IMR-90 (cell line): ENCODE measurements at regions not wholly inside any gene's neighbourhood (a gene's known extent, or its start where the extent isn't known, plus 50 kb on each side); places are given as distances from the start of the nearest gene placed in this dataset.

Source experiments
- ATAC-seq: fragments of 200-7000 bp; cut with Tn5 transposase; 2 replicates; pipeline ENCODE4 v1.9.1; 2020; ENCODE audit warnings: low read depth, mild to moderate bottlenecking, moderate library complexity
- BruUV-seq: library from RNA; stranded (reverse); fragments of 400-500 nt; replicated peaks from 2 replicates; lab custom pipeline; 2021; lab: Mats Ljungman, UMichigan
- CTCF ChIA-PET: fragments of 300-600 bp; formaldehyde crosslinking; extraction: SDS; loops from one replicate; lab custom pipeline; 2021; ENCODE audit warnings: antibody characterized with exemption; lab: Yijun Ruan, JAX
- POLR2A ChIA-PET: fragments of 300-600 bp; sonication (Branson Sonifier 250); formaldehyde crosslinking; loops from one replicate; lab custom pipeline; 2022; ENCODE audit warnings: antibody characterized with exemption; ENCODE audit not compliant: unreplicated experiment; lab: Charles Lee
- DNase-seq: peaks from one replicate; pipeline ENCODE4 v3.0.0; 2013
- H2AFZ ChIP-seq: replicated peaks from 2 replicates; pipeline ENCODE3; 2013; ENCODE audit warnings: low read length, mild to moderate bottlenecking; ENCODE audit not compliant: poor library complexity
- H2AK5ac ChIP-seq: 2 replicates; pipeline ENCODE4 v1.6.1; 2013; ENCODE audit warnings: low read depth, low read length, inconsistent platforms
- H2AK9ac ChIP-seq: replicated peaks from 2 replicates; pipeline ENCODE3; 2013; ENCODE audit warnings: mild to moderate bottlenecking, low read depth, low read length, moderate library complexity; ENCODE audit not compliant: poor library complexity
- H2BK120ac ChIP-seq: 2 replicates; pipeline ENCODE4 v1.6.1; 2013; ENCODE audit warnings: low read depth, low read length, inconsistent platforms
- H2BK15ac ChIP-seq: 3 replicates; pipeline ENCODE4 v1.6.1; 2013; ENCODE audit warnings: low read depth, low read length, inconsistent platforms
- H2BK20ac ChIP-seq: 2 replicates; pipeline ENCODE4 v1.6.1; 2013; ENCODE audit warnings: low read depth, mild to moderate bottlenecking, inconsistent platforms, low read length, moderate library complexity
- H2BK5ac ChIP-seq: 2 replicates; pipeline ENCODE4 v1.6.1; 2013; ENCODE audit warnings: mild to moderate bottlenecking, low read depth, low read length, inconsistent platforms; ENCODE audit not compliant: poor library complexity, severe bottlenecking
- H3K14ac ChIP-seq: replicated peaks from 2 replicates; pipeline ENCODE4 v1.6.1; 2013; ENCODE audit warnings: low read depth, low read length, inconsistent platforms
- H3K18ac ChIP-seq: 2 replicates; pipeline ENCODE4 v1.6.1; 2013; ENCODE audit warnings: low read depth, low read length, control low read depth
- H3K23ac ChIP-seq: 2 replicates; pipeline ENCODE4 v1.6.1; 2013; ENCODE audit warnings: low read depth, low read length, inconsistent platforms
- H3K27ac ChIP-seq: 2 replicates; pipeline ENCODE4 v1.5.1; 2013; ENCODE audit warnings: mild to moderate bottlenecking, control low read depth, low read length; ENCODE audit not compliant: insufficient read depth
- H3K27me3 ChIP-seq: 2 replicates; pipeline ENCODE4 v1.6.1; 2013; ENCODE audit warnings: low read length; ENCODE audit not compliant: control insufficient read depth, insufficient read depth
- H3K36me3 ChIP-seq: 2 replicates; pipeline ENCODE4 v1.6.1; 2013; ENCODE audit warnings: low read length, mixed read lengths; ENCODE audit not compliant: control insufficient read depth, insufficient read depth
- H3K4ac ChIP-seq: 2 replicates; pipeline ENCODE4 v1.6.1; 2013; ENCODE audit warnings: low read depth, low read length, inconsistent platforms
- H3K4me1 ChIP-seq: 2 replicates; pipeline ENCODE4 v1.6.1; 2013; ENCODE audit warnings: low read length, mixed read lengths; ENCODE audit not compliant: control insufficient read depth, insufficient read depth
- H3K4me2 ChIP-seq: 2 replicates; pipeline ENCODE4 v1.6.1; 2013; ENCODE audit warnings: low read depth, mild to moderate bottlenecking, control low read depth, low read length, moderate library complexity
- H3K4me3 ChIP-seq: 2 replicates; pipeline ENCODE4 v1.5.1; 2013; ENCODE audit warnings: low read depth, mild to moderate bottlenecking, control low read depth, low read length, moderate library complexity; ENCODE audit not compliant: insufficient read depth
- H3K56ac ChIP-seq: 2 replicates; pipeline ENCODE4 v1.6.1; 2013; ENCODE audit warnings: low read length, inconsistent platforms; ENCODE audit not compliant: insufficient read depth; ENCODE audit errors: extremely low read depth
- H3K79me1 ChIP-seq, 2 experiments: 2 replicates each; pipeline ENCODE4 v1.6.1; 2013; ENCODE audit warnings: low read length in 2 of 2, inconsistent platforms in 1 of 2, low read depth in 1 of 2
- H3K9ac ChIP-seq: 2 replicates; pipeline ENCODE4 v1.6.1; 2013; ENCODE audit warnings: low read depth, low read length, control low read depth
- H3K9me1 ChIP-seq: 2 replicates; pipeline ENCODE4 v1.6.1; 2013; ENCODE audit warnings: low read length, inconsistent platforms; ENCODE audit not compliant: insufficient read depth
- H3K9me3 ChIP-seq: 2 replicates; pipeline ENCODE4 v1.6.1; 2013; ENCODE audit warnings: low read length; ENCODE audit not compliant: control insufficient read depth, insufficient read depth
- H4K20me1 ChIP-seq: 2 replicates; pipeline ENCODE4 v1.6.1; 2013; ENCODE audit warnings: low read length, inconsistent platforms; ENCODE audit not compliant: insufficient read depth
- H4K5ac ChIP-seq: 2 replicates; pipeline ENCODE4 v1.6.1; 2013; ENCODE audit warnings: mild to moderate bottlenecking, low read depth, low read length, control low read depth
- H4K8ac ChIP-seq, 2 experiments: 2 replicates each; pipeline ENCODE4 v1.6.1; 2013; ENCODE audit warnings: low read depth in 2 of 2, low read length in 2 of 2, control low read depth in 1 of 2, inconsistent platforms in 1 of 2
- H4K91ac ChIP-seq: 2 replicates; pipeline ENCODE4 v1.6.1; 2013; ENCODE audit warnings: low read depth, low read length, inconsistent platforms; ENCODE audit not compliant: insufficient read depth
- BHLHE40 ChIP-seq: fragments of 150-350 bp; IDR thresholded peaks from 2 replicates; pipeline ENCODE4 v1.6.1; 2016; ENCODE audit warnings: mild to moderate bottlenecking, low read depth, low read length
- CEBPB ChIP-seq: IDR thresholded peaks from 2 replicates; pipeline ENCODE4 v1.6.1; 2012; ENCODE audit warnings: low read depth, low read length, improper control_type of control experiment
- CHD1 ChIP-seq: IDR thresholded peaks from 2 replicates; pipeline ENCODE4 v1.6.1; 2012; ENCODE audit warnings: low read depth, low read length, improper control_type of control experiment
- FOS ChIP-seq: fragments of 150-350 bp; IDR thresholded peaks from 2 replicates; pipeline ENCODE4 v1.6.1; 2016; ENCODE audit warnings: low read depth, low read length
- MAFK ChIP-seq: IDR thresholded peaks from 2 replicates; pipeline ENCODE4 v1.6.1; 2012; ENCODE audit warnings: low read depth, low read length, improper control_type of control experiment
- MAZ ChIP-seq: IDR thresholded peaks from 2 replicates; pipeline ENCODE4 v1.6.1; 2012; ENCODE audit warnings: low read depth, mild to moderate bottlenecking, low read length, improper control_type of control experiment, moderate library complexity, borderline replicate concordance
- MXI1 ChIP-seq: IDR thresholded peaks from 2 replicates; pipeline ENCODE4 v1.6.1; 2012; ENCODE audit warnings: low read depth, mild to moderate bottlenecking, low read length, moderate library complexity, borderline replicate concordance
- NFE2L2 ChIP-seq: fragments of 150-350 bp; IDR thresholded peaks from 2 replicates; pipeline ENCODE4 v1.6.1; 2016; ENCODE audit warnings: low read depth, mild to moderate bottlenecking, low read length
- POLR2A ChIP-seq: IDR thresholded peaks from 2 replicates; pipeline ENCODE4 v1.6.1; 2012; ENCODE audit warnings: mild to moderate bottlenecking, low read depth, low read length
- RAD21 ChIP-seq: IDR thresholded peaks from 2 replicates; pipeline ENCODE4 v1.6.1; 2012; ENCODE audit warnings: low read length, improper control_type of control experiment
- RCOR1 ChIP-seq: IDR thresholded peaks from 2 replicates; pipeline ENCODE4 v1.6.1; 2012; ENCODE audit warnings: mild to moderate bottlenecking, low read length, improper control_type of control experiment; ENCODE audit not compliant: insufficient replicate concordance
- RFX5 ChIP-seq: IDR thresholded peaks from 2 replicates; pipeline ENCODE4 v1.8.0; 2012; ENCODE audit warnings: low read depth, mild to moderate bottlenecking, low read length, moderate library complexity
- SMC3 ChIP-seq: fragments of 150-350 bp; IDR thresholded peaks from 2 replicates; pipeline ENCODE4 v1.6.1; 2016; ENCODE audit warnings: low read depth, mild to moderate bottlenecking, antibody characterized with exemption, low read length, moderate library complexity
- dilution Hi-C: fragments of 300-500 bp; cut with HindIII; formaldehyde crosslinking; loops from one replicate; pipeline ENCODE4 v1.14.3; 2018; ENCODE audit warnings: low sequenced_read_pairs; ENCODE audit not compliant: unreplicated experiment
- in situ Hi-C: fragments of 300-500 bp; cut with MboI; formaldehyde crosslinking; loops from 3 replicates; pipeline ENCODE4 v1.14.3; 2019; ENCODE audit warnings: low sequenced_read_pairs, inconsistent platforms, mixed read lengths
- intact Hi-C: fragments of 100-400 bp; cut with micrococcal nuclease; formaldehyde crosslinking; loops from 2 replicates; pipeline ENCODE4 v1.10.0; 2022
- TF ChIP-seq, protein P1 (sequence below): fragments of 150-350 bp; IDR thresholded peaks from 2 replicates; pipeline ENCODE4 v1.6.1; 2017; ENCODE audit warnings: mild to moderate bottlenecking, antibody characterized with exemption, low read length, low read depth
- TF ChIP-seq, protein P2 (sequence below): conservative IDR thresholded peaks from 2 replicates; pipeline ENCODE4 v1.5.1; 2012; ENCODE audit warnings: mild to moderate bottlenecking, low read depth, low read length, improper control_type of control experiment
- TF ChIP-seq, protein P3 (sequence below): fragments of 150-350 bp; IDR thresholded peaks from 2 replicates; pipeline ENCODE4 v1.6.1; 2016; ENCODE audit warnings: low read depth, mild to moderate bottlenecking, low read length, moderate library complexity, borderline replicate concordance

DNA sequence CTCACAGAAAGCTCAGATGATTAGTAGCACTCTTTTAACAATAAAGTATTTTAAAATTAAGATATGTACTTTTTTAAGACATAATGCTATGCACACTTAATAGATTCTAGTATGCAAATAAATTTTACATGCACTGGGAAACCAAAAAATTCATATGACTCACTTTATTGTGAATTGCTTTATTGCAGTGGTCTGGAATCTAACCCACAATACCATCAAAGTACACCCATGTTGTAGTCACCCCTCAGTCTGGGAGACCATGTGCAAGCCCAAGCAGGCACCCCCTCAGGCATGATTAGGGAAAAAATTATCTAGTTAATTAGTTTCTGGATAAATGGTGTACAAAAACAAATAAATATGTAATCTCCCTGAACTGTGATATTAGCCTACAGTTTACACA, 649.0 kb upstream of the HS6ST1 start:
- in situ Hi-C loops: no loop called here
- intact Hi-C loops: no loop called here
- CTCF ChIA-PET: no interaction called here

More for the DNA sequence above, 649.0 kb upstream of the HS6ST1 start:
- Histone ChIP-seq H3K79me1 (no peaks in the 10 kb centered on the region), H3K9ac (no peak overlapping the region), H3K9me1 (no peaks in the 10 kb centered on the region), H4K91ac (no peak overlapping the region), H4K20me1 (no peaks in the 10 kb centered on the region), H3K56ac (no peak overlapping the region), H2BK120ac (no peak overlapping the region), H3K4me2 (no peak overlapping the region), H2BK5ac (no peak overlapping the region), H4K5ac (no peak overlapping the region), H3K4me1 (no peaks in the 10 kb centered on the region), H3K27me3 (no peaks in the 10 kb centered on the region), H3K9me3 (0 out of 2 replicates have a peak, but pooled peaks cover 2% of the 10 kb centered on the region), H3K23ac (no peak overlapping the region), H2AFZ (no peak overlapping the region), H2AK9ac (no peak overlapping the region), H2AK5ac (no peak overlapping the region), H3K18ac (no peak overlapping the region), H2BK15ac (no peak overlapping the region), H3K14ac (no peak overlapping the region), H3K36me3 (no peaks in the 10 kb centered on the region), H4K8ac (no peak overlapping the region), H3K4ac (no peak overlapping the region), H3K27ac (no peak overlapping the region), H3K4me3 (no peak overlapping the region), H2BK20ac (no peak overlapping the region)
- DNase-seq: no peak
- no TSS peak for BruUV-seq
- dilution Hi-C loops: no loop called here
- TF ChIP-seq FOS: no peak
- TF ChIP-seq, protein P1, sequence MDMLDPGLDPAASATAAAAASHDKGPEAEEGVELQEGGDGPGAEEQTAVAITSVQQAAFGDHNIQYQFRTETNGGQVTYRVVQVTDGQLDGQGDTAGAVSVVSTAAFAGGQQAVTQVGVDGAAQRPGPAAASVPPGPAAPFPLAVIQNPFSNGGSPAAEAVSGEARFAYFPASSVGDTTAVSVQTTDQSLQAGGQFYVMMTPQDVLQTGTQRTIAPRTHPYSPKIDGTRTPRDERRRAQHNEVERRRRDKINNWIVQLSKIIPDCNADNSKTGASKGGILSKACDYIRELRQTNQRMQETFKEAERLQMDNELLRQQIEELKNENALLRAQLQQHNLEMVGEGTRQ: no peak
- no peak for TF ChIP-seq POLR2A
- TF ChIP-seq MAZ: no peak
- no peak for TF ChIP-seq NFE2L2
- TF ChIP-seq, protein P2, sequence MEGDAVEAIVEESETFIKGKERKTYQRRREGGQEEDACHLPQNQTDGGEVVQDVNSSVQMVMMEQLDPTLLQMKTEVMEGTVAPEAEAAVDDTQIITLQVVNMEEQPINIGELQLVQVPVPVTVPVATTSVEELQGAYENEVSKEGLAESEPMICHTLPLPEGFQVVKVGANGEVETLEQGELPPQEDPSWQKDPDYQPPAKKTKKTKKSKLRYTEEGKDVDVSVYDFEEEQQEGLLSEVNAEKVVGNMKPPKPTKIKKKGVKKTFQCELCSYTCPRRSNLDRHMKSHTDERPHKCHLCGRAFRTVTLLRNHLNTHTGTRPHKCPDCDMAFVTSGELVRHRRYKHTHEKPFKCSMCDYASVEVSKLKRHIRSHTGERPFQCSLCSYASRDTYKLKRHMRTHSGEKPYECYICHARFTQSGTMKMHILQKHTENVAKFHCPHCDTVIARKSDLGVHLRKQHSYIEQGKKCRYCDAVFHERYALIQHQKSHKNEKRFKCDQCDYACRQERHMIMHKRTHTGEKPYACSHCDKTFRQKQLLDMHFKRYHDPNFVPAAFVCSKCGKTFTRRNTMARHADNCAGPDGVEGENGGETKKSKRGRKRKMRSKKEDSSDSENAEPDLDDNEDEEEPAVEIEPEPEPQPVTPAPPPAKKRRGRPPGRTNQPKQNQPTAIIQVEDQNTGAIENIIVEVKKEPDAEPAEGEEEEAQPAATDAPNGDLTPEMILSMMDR: no peak
- no peak for TF ChIP-seq BHLHE40
- TF ChIP-seq CHD1: no peak
- no peak for TF ChIP-seq RCOR1
- TF ChIP-seq RFX5: no peak
- no peak for TF ChIP-seq MXI1
- TF ChIP-seq CEBPB: no peak
- no peak for TF ChIP-seq SMC3
- TF ChIP-seq MAFK: no peak
- TF ChIP-seq RAD21: no peak
- TF ChIP-seq, protein P3, sequence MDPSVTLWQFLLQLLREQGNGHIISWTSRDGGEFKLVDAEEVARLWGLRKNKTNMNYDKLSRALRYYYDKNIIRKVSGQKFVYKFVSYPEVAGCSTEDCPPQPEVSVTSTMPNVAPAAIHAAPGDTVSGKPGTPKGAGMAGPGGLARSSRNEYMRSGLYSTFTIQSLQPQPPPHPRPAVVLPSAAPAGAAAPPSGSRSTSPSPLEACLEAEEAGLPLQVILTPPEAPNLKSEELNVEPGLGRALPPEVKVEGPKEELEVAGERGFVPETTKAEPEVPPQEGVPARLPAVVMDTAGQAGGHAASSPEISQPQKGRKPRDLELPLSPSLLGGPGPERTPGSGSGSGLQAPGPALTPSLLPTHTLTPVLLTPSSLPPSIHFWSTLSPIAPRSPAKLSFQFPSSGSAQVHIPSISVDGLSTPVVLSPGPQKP: no peak
- POLR2A ChIA-PET: no interaction called here
- ATAC-seq: no peak
